Hepatocyte (in vitro differentiated cells): ENCODE measurements at regions not wholly inside any gene's neighbourhood (a gene's known extent, or its start where the extent isn't known, plus 50 kb on each side); places are given as distances from the start of the nearest gene placed in this dataset.
"Not testable (repeated sequence)": the region's sequence is repeated elsewhere in the genome, so short reads cannot be mapped to it uniquely, and the experiment has no call there.

Experiments used
- DNase-seq: peaks from one replicate; pipeline ENCODE4 v3.0.0-alpha.2; 2016; ENCODE audit warnings: low spot score
- H2AFZ ChIP-seq: fragments of 200-600 bp; sonication (generic); 2 replicates; pipeline ENCODE4 v1.6.0; 2016; ENCODE audit warnings: antibody characterized with exemption, mild to moderate bottlenecking
- H3K27ac ChIP-seq: fragments of 200-600 bp; sonication (generic); 2 replicates; pipeline ENCODE4 v1.5.1; 2016; ENCODE audit warnings: mild to moderate bottlenecking
- H3K27me3 ChIP-seq: fragments of 200-600 bp; sonication (generic); 2 replicates; pipeline ENCODE4 v1.6.1; 2016
- H3K36me3 ChIP-seq: fragments of 200-600 bp; sonication (generic); replicated peaks from 2 replicates; pipeline ENCODE4 v1.5.1; 2016; ENCODE audit warnings: low read depth; ENCODE audit not compliant: insufficient read depth
- H3K4me1 ChIP-seq: fragments of 200-600 bp; sonication (generic); 2 replicates; pipeline ENCODE4 v1.5.1; 2016; ENCODE audit warnings: mild to moderate bottlenecking, moderate library complexity; ENCODE audit not compliant: insufficient read depth
- H3K4me2 ChIP-seq: fragments of 200-600 bp; sonication (generic); 2 replicates; pipeline ENCODE4 v1.6.0; 2016
- H3K4me3 ChIP-seq: fragments of 200-600 bp; sonication (generic); 2 replicates; pipeline ENCODE4 v1.5.1; 2016; ENCODE audit warnings: mild to moderate bottlenecking
- H3K79me2 ChIP-seq: fragments of 200-600 bp; sonication (generic); 2 replicates; pipeline ENCODE4 v1.6.0; 2017; ENCODE audit warnings: mild to moderate bottlenecking
- H3K9me2 ChIP-seq: fragments of 200-600 bp; sonication (generic); replicated peaks from 2 replicates; pipeline ENCODE4 v1.6.0; 2017; ENCODE audit warnings: mild to moderate bottlenecking; ENCODE audit not compliant: insufficient read depth
- H3K9me3 ChIP-seq: fragments of 200-600 bp; sonication (generic); 2 replicates; pipeline ENCODE4 v1.5.1; 2016; ENCODE audit warnings: low read depth, mild to moderate bottlenecking
- H4K20me1 ChIP-seq: fragments of 200-600 bp; sonication (generic); 2 replicates; pipeline ENCODE4 v1.6.0; 2016; ENCODE audit warnings: mild to moderate bottlenecking; ENCODE audit not compliant: insufficient read depth, poor library complexity, severe bottlenecking
- CTCF ChIP-seq: fragments of 200-600 bp; sonication (generic); IDR thresholded peaks from 2 replicates; pipeline ENCODE4 v1.5.1; 2016; ENCODE audit warnings: antibody characterized with exemption, mild to moderate bottlenecking; ENCODE audit not compliant: poor library complexity
- EZH2 ChIP-seq: fragments of 200-600 bp; sonication (generic); IDR thresholded peaks from 2 replicates; pipeline ENCODE4 v1.6.1; 2016; ENCODE audit warnings: antibody characterized with exemption, mild to moderate bottlenecking, borderline replicate concordance
- EZH2phosphoT487 ChIP-seq: fragments of 200-600 bp; sonication (generic); IDR thresholded peaks from one replicate; pipeline ENCODE4 v1.6.1; 2018; ENCODE audit warnings: antibody characterized with exemption, mild to moderate bottlenecking, low read depth, moderate library complexity; ENCODE audit not compliant: unreplicated experiment, severe bottlenecking
- WGBS: methylation state at CpG from one replicate; pipeline ENCODE4 v1.1.6; 2016; ENCODE audit warnings: low lambda C conversion rate; ENCODE audit errors: missing lambda C conversion rate; 5-methylcytosine and 5-hydroxymethylcytosine counted together

- no peaks in the 10 kb centered on the region for H4K20me1 ChIP-seq
- no peak overlapping the region for H3K4me3 ChIP-seq
- H3K79me2 ChIP-seq, result no peaks in the 10 kb centered on the region
- no peak overlapping the region for H3K27ac ChIP-seq
- WGBS, result 21% methylated on average over 1 of the region's 1 CpG
- H3K27me3 ChIP-seq, result no peaks in the 10 kb centered on the region
- no peaks in the 10 kb centered on the region for H3K36me3 ChIP-seq
- H3K4me2 ChIP-seq, result no peak overlapping the region
- TF ChIP-seq EZH2phosphoT487, result no peak
- no peak for TF ChIP-seq EZH2
- TF ChIP-seq CTCF, result no peak
- no peaks in the 10 kb centered on the region for H3K9me2 ChIP-seq
- DNase-seq, result no peak
- no peak overlapping the region for H2AFZ ChIP-seq
- H3K4me1 ChIP-seq, result no peaks in the 10 kb centered on the region
- no peaks in the 10 kb centered on the region for H3K9me3 ChIP-seq
Observed at GRCh38 chrX:81959964-81960363, 758.1 kb downstream of the SH3BGRL start.

GRCh38 chrX:81974413-81974812 lies 772.5 kb downstream of the SH3BGRL start:
- H3K9me3 ChIP-seq, H3K4me2 ChIP-seq, DNase-seq, H3K79me2 ChIP-seq, H3K27ac ChIP-seq, H3K4me1 ChIP-seq, H3K36me3 ChIP-seq, H3K9me2 ChIP-seq, H4K20me1 ChIP-seq, H3K4me3 ChIP-seq, H3K27me3 ChIP-seq, H2AFZ ChIP-seq: not testable (repeated sequence)
- WGBS, result 93% methylated on average over 1 of the region's 1 CpG

GRCh38 chrX:81979806-81980515 lies 778.1 kb downstream of the SH3BGRL start:
- WGBS, result 54% methylated on average over 5 of the region's 5 CpGs
- Histone ChIP-seq H3K4me2 (no peak overlapping the region), H3K79me2 (no peaks in the 10 kb centered on the region), H3K27me3 (no peaks in the 10 kb centered on the region), H4K20me1 (no peaks in the 10 kb centered on the region), H2AFZ (no peak overlapping the region), H3K9me3 (no peaks in the 10 kb centered on the region), H3K4me3 (no peak overlapping the region), H3K36me3 (no peaks in the 10 kb centered on the region), H3K27ac (no peak overlapping the region), H3K9me2 (no peaks in the 10 kb centered on the region), H3K4me1 (no peaks in the 10 kb centered on the region)
- no peak for DNase-seq
- no peak for TF ChIP-seq EZH2phosphoT487
- no peak for TF ChIP-seq CTCF
- no peak for TF ChIP-seq EZH2

- H3K4me3 ChIP-seq, H2AFZ ChIP-seq, H3K27me3 ChIP-seq, H3K9me2 ChIP-seq, H4K20me1 ChIP-seq, DNase-seq, H3K9me3 ChIP-seq, H3K79me2 ChIP-seq, H3K4me2 ChIP-seq, H3K4me1 ChIP-seq, H3K36me3 ChIP-seq, H3K27ac ChIP-seq: not testable (repeated sequence)
- 69% methylated on average over 2 of the region's 2 CpGs for WGBS
Observed at GRCh38 chrX:81987217-81987616, 785.3 kb downstream of the SH3BGRL start.
